H1 (cell line): ENCODE measurements at regions not wholly inside any gene's neighbourhood (a gene's known extent, or its start where the extent isn't known, plus 50 kb on each side); places are given as distances from the start of the nearest gene placed in this dataset.

Experiments
- TF ChIP-seq, protein P1 (sequence below), 3 experiments: IDR thresholded peaks; 1 replicate in 2 of 3; 2 replicates in 1 of 3; pipeline versions ENCODE4 v1.5.1 to v1.6.1; 2011; ENCODE audit warnings: low read length in 3 of 3, mild to moderate bottlenecking in 3 of 3, inconsistent platforms in 2 of 3, low read depth in 1 of 3, moderate library complexity in 1 of 3; ENCODE audit not compliant: insufficient read depth in 1 of 3; ENCODE audit errors: control extremely low read depth in 1 of 3

- TF ChIP-seq, protein P1, sequence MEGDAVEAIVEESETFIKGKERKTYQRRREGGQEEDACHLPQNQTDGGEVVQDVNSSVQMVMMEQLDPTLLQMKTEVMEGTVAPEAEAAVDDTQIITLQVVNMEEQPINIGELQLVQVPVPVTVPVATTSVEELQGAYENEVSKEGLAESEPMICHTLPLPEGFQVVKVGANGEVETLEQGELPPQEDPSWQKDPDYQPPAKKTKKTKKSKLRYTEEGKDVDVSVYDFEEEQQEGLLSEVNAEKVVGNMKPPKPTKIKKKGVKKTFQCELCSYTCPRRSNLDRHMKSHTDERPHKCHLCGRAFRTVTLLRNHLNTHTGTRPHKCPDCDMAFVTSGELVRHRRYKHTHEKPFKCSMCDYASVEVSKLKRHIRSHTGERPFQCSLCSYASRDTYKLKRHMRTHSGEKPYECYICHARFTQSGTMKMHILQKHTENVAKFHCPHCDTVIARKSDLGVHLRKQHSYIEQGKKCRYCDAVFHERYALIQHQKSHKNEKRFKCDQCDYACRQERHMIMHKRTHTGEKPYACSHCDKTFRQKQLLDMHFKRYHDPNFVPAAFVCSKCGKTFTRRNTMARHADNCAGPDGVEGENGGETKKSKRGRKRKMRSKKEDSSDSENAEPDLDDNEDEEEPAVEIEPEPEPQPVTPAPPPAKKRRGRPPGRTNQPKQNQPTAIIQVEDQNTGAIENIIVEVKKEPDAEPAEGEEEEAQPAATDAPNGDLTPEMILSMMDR (IDR thresholded peaks at IDR 0.05; ENCODE audit: control extremely low read depth in 1 of 3, insufficient read depth in 1 of 3, low read depth in 1 of 3, low read length in 3 of 3): no peak
Measured at GRCh38 chr1:103424650-103425049, 100.8 kb upstream of the RNPC3 start (continued).
